Trophoblast cell (in vitro differentiated cells and primary cell): ENCODE measurements at regions not wholly inside any gene's neighbourhood (a gene's known extent, or its start where the extent isn't known, plus 50 kb on each side); places are given as distances from the start of the nearest gene placed in this dataset.
"Not testable (repeated sequence)": the region's sequence is repeated elsewhere in the genome, so short reads cannot be mapped to it uniquely, and the experiment has no call there.

ENCODE experiments used
- DNase-seq, 2 donors: peaks; one replicate each; pipeline ENCODE4 v3.0.0-alpha.2; 2016
- H2AFZ ChIP-seq: 2 replicates; pipeline ENCODE4 v1.6.1; 2013; ENCODE audit warnings: low read length, moderate library complexity, mild to moderate bottlenecking; ENCODE audit not compliant: insufficient read depth, poor library complexity
- H2AK5ac ChIP-seq: 2 replicates; pipeline ENCODE4 v1.6.1; 2013; ENCODE audit warnings: mild to moderate bottlenecking, low read length
- H2BK120ac ChIP-seq: 2 replicates; pipeline ENCODE4 v1.6.1; 2013; ENCODE audit warnings: low read length, mild to moderate bottlenecking, moderate library complexity; ENCODE audit not compliant: insufficient read depth, poor library complexity
- H2BK12ac ChIP-seq: 2 replicates; pipeline ENCODE4 v1.6.1; 2013; ENCODE audit warnings: mild to moderate bottlenecking, low read length, moderate library complexity
- H2BK5ac ChIP-seq: 2 replicates; pipeline ENCODE4 v1.6.1; 2013; ENCODE audit warnings: low read length, low read depth, moderate library complexity, mild to moderate bottlenecking; ENCODE audit not compliant: poor library complexity
- H3K14ac ChIP-seq: 2 replicates; pipeline ENCODE4 v1.6.1; 2013; ENCODE audit warnings: mild to moderate bottlenecking, low read length
- H3K18ac ChIP-seq: 2 replicates; pipeline ENCODE4 v1.6.1; 2013; ENCODE audit warnings: mild to moderate bottlenecking, low read length
- H3K23ac ChIP-seq: 2 replicates; pipeline ENCODE4 v1.6.1; 2013; ENCODE audit warnings: low read length
- H3K27ac ChIP-seq: 2 replicates; pipeline ENCODE4 v1.5.1; 2013; ENCODE audit warnings: low read depth, mild to moderate bottlenecking, inconsistent platforms, low read length, moderate library complexity
- H3K27me3 ChIP-seq: 2 replicates; pipeline ENCODE4 v1.6.1; 2013; ENCODE audit warnings: inconsistent platforms, mild to moderate bottlenecking, low read length, moderate library complexity; ENCODE audit not compliant: insufficient read depth
- H3K36me3 ChIP-seq, 2 experiments: 1 replicate in 1 of 2; 2 replicates in 1 of 2; pipeline ENCODE4 v1.6.1; 2013; ENCODE audit warnings: low read length in 2 of 2, mild to moderate bottlenecking in 2 of 2, moderate library complexity in 1 of 2; ENCODE audit not compliant: insufficient read depth in 2 of 2, control insufficient read depth in 1 of 2
- H3K4ac ChIP-seq: 2 replicates; pipeline ENCODE4 v1.6.1; 2013; ENCODE audit warnings: low read depth, mild to moderate bottlenecking, low read length, moderate library complexity
- H3K4me1 ChIP-seq, 2 experiments: 1 replicate in 1 of 2; 2 replicates in 1 of 2; pipeline ENCODE4 v1.6.1; 2013; ENCODE audit warnings: low read length in 2 of 2, mild to moderate bottlenecking in 2 of 2, moderate library complexity in 1 of 2; ENCODE audit not compliant: insufficient read depth in 2 of 2, control insufficient read depth in 1 of 2
- H3K4me2 ChIP-seq: 2 replicates; pipeline ENCODE4 v1.6.1; 2013; ENCODE audit warnings: inconsistent platforms, mild to moderate bottlenecking, low read length, moderate library complexity
- H3K4me3 ChIP-seq: 2 replicates; pipeline ENCODE4 v1.5.1; 2013; ENCODE audit warnings: mild to moderate bottlenecking, low read depth, low read length, inconsistent platforms
- H3K79me1 ChIP-seq: one replicate; pipeline ENCODE4 v1.6.1; 2013; ENCODE audit warnings: low read length
- H3K79me2 ChIP-seq: 2 replicates; pipeline ENCODE4 v1.6.1; 2013; ENCODE audit warnings: low read length, mild to moderate bottlenecking; ENCODE audit not compliant: control insufficient read depth, insufficient read depth, poor library complexity
- H3K9ac ChIP-seq: 2 replicates; pipeline ENCODE4 v1.6.1; 2013; ENCODE audit warnings: mild to moderate bottlenecking, low read length
- H3K9me3 ChIP-seq: 2 replicates; pipeline ENCODE4 v1.6.1; 2013; ENCODE audit warnings: low read depth, mild to moderate bottlenecking, control low read depth, inconsistent platforms, low read length; ENCODE audit not compliant: insufficient read depth
- H4K12ac ChIP-seq: 2 replicates; pipeline ENCODE4 v1.6.1; 2013; ENCODE audit warnings: low read depth, mild to moderate bottlenecking, low read length, moderate library complexity
- H4K8ac ChIP-seq: 2 replicates; pipeline ENCODE4 v1.6.1; 2013; ENCODE audit warnings: low read depth, mild to moderate bottlenecking, low read length, moderate library complexity
- H4K91ac ChIP-seq: one replicate; pipeline ENCODE4 v1.6.1; 2013; ENCODE audit warnings: low read depth, mild to moderate bottlenecking, low read length, moderate library complexity
- WGBS: extraction: QIAGEN DNeasy Blood & Tissue Kit; methylation state at CpG from one replicate; pipeline ENCODE4 v1.1.7; 2013; ENCODE audit warnings: missing lambda C conversion rate; ENCODE audit not compliant: insufficient read length, insufficient coverage; ENCODE audit errors: extremely low coverage; 5-methylcytosine and 5-hydroxymethylcytosine counted together

DNA sequence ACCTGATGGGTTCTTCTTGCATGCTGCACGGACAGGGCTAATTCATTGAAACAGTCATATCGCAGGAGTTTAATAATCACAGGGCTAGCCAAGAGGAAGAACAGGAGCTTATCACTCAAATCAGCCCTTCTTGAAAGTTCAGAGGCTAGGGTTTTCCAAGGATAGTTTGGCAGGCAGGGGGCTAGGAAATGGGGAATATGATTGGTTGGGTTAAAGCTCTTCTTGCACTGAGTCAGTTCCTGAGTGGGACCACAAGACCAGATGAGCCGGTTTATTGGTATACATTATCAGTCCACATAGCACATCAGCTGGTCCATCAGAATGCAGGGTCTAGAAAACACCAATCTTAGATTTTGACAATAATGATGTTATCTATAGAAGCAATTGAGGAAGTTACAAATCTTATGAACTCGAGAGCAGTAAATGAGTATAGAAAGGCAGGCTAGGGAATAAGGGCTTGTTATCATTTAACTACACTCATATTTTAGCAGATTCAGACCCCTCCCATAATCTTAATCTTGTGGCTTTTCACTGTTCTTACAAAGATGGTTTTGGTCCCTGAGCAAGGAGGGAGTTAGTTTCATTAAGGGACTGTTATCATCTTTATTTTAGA lies 58.1 kb upstream of the SLC25A36 start:
- Histone ChIP-seq H3K14ac (no peak overlapping the region), H2AK5ac (no peak overlapping the region), H2BK120ac (no peak overlapping the region), H4K12ac (no peak overlapping the region), H4K8ac (no peak overlapping the region), H3K4me2 (no peak overlapping the region), H3K4me3 (no peak overlapping the region), H2BK12ac (no peak overlapping the region), H3K18ac (no peak overlapping the region), H2BK5ac (no peak overlapping the region), H3K4me1 (no peaks in the 10 kb centered on the region), H3K9ac (no peak overlapping the region), H3K79me1 (no peaks in the 10 kb centered on the region), H4K91ac (no peak overlapping the region), H3K23ac (no peak overlapping the region), H3K79me2 (no peaks in the 10 kb centered on the region), H3K36me3 (no peaks in the 10 kb centered on the region), H3K9me3 (peaks cover 7% of the 10 kb centered on the region), H3K27ac (no peak overlapping the region), H3K27me3 (no peaks in the 10 kb centered on the region), H2AFZ (no peak overlapping the region), H3K4ac (no peak overlapping the region)
- no peak for DNase-seq
- WGBS = no CpG with 5 or more reads among the region's 4 CpGs

DNA sequence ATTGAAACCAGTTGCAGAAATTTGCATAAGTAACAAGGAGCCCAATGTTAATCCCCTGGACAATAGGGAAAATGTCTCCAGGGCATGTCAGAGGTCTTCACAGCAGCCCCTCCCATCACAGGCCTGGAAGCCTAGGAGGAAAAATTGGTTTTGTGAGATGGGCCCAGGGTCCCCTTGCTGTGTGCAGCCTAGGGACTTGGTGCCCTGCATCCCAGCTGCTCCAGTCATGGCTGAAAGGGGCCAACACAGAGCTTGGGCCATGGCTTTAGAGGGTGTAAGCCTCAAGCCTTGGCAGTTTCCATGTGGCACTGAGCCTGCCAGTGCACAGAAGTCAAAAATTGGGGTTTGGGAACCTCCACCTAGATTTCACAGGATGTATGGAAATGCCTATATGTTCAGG lies 55.9 kb upstream of the SLC25A36 start:
- H4K12ac ChIP-seq, H2BK12ac ChIP-seq, H3K14ac ChIP-seq, H3K4me1 ChIP-seq, H3K79me1 ChIP-seq, H4K8ac ChIP-seq, H2BK5ac ChIP-seq, H3K23ac ChIP-seq, H3K27ac ChIP-seq, H2AK5ac ChIP-seq, H3K79me2 ChIP-seq, H3K36me3 ChIP-seq, H3K4ac ChIP-seq, H3K18ac ChIP-seq, H3K4me2 ChIP-seq, H2BK120ac ChIP-seq, H3K9me3 ChIP-seq, H3K4me3 ChIP-seq, H3K27me3 ChIP-seq, H4K91ac ChIP-seq, H2AFZ ChIP-seq, DNase-seq, H3K9ac ChIP-seq: not testable (repeated sequence)
